Bronchial epithelial cell (primary cell): ENCODE measurements at regions not wholly inside any gene's neighbourhood (a gene's known extent, or its start where the extent isn't known, plus 50 kb on each side); places are given as distances from the start of the nearest gene placed in this dataset.
A peak's percentile ranks its signal among the peaks of the same experiment; 100 is the strongest.

Source experiments
- DNase-seq: peaks from one replicate; pipeline ENCODE4 v3.0.0-alpha.2; 2010; ENCODE audit warnings: low read depth
- FAIRE-seq: peaks from 2 replicates; lab custom pipeline; 2011; peaks lifted over from hg19 to GRCh38; lab: Jason Lieb, UNC
- H3K27me3 ChIP-seq: 2 replicates; pipeline ENCODE4 v1.5.1; 2011; ENCODE audit warnings: low read length; ENCODE audit not compliant: control insufficient read depth, insufficient read depth
- H3K36me3 ChIP-seq: 2 replicates; pipeline ENCODE4 v1.5.1; 2011; ENCODE audit warnings: low read length; ENCODE audit not compliant: control insufficient read depth, insufficient read depth
- H3K4me3 ChIP-seq: 2 replicates; pipeline ENCODE4 v1.5.1; 2011; ENCODE audit warnings: mild to moderate bottlenecking, low read depth, low read length, control low read depth
- TF ChIP-seq, protein P1 (sequence below): IDR thresholded peaks from 2 replicates; pipeline ENCODE4 v1.5.1; 2011; ENCODE audit warnings: mild to moderate bottlenecking, moderate library complexity, low read length, control low read depth, inconsistent platforms; ENCODE audit not compliant: insufficient read depth, severe bottlenecking

DNA sequence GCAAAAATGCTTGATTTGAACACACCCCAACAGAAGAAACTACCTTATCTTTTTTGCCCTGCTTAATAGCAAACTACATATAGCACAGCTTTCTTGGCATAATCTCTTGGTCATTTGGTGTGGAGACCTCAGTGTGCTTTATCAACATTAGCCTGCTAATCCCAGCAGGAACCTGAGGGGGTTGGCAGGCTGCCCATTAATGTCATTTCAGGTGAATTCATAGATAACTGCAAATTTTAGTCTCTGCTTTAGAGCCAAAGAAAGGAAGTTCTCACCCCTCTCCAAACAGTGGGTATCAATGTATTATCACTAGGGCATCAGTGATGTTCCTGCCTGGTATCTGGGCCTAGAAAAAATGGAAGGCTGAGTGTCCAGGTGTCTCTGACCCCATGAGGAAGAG is 489.0 kb downstream of the NTRK2 start:
- FAIRE-seq (no peak), DNase-seq (no peak)
- Histone ChIP-seq H3K4me3 (no peak overlapping the region), H3K27me3 (peaks cover 9% of the 10 kb centered on the region), H3K36me3 (no peaks in the 10 kb centered on the region)
- TF ChIP-seq, protein P1, sequence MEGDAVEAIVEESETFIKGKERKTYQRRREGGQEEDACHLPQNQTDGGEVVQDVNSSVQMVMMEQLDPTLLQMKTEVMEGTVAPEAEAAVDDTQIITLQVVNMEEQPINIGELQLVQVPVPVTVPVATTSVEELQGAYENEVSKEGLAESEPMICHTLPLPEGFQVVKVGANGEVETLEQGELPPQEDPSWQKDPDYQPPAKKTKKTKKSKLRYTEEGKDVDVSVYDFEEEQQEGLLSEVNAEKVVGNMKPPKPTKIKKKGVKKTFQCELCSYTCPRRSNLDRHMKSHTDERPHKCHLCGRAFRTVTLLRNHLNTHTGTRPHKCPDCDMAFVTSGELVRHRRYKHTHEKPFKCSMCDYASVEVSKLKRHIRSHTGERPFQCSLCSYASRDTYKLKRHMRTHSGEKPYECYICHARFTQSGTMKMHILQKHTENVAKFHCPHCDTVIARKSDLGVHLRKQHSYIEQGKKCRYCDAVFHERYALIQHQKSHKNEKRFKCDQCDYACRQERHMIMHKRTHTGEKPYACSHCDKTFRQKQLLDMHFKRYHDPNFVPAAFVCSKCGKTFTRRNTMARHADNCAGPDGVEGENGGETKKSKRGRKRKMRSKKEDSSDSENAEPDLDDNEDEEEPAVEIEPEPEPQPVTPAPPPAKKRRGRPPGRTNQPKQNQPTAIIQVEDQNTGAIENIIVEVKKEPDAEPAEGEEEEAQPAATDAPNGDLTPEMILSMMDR: no peak

DNA sequence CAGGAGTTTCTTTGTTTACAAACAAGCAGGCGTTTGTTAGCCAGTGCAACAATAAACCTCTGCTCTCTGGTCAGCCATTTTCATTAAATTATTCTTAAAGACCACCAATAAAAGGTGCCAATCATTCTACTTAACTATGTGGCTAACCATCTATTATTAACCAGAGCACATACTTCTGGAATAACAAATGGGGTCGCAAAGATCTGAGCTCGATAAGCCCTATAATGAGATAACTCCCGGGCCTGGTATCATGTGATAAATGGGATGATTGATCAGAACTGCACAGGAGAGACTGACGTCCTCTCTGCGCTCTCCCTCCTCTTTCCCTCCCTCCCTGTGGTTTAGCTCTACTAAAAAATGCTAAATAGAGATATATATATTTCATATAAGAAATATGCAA is 488.2 kb downstream of the NTRK2 start:
- FAIRE-seq: no peak
- peaks cover 9% of the 10 kb centered on the region for H3K27me3 ChIP-seq
- H3K4me3 ChIP-seq: no peak overlapping the region
- TF ChIP-seq, protein P1: no peak
- no peak for DNase-seq
- no peaks in the 10 kb centered on the region for H3K36me3 ChIP-seq

DNA sequence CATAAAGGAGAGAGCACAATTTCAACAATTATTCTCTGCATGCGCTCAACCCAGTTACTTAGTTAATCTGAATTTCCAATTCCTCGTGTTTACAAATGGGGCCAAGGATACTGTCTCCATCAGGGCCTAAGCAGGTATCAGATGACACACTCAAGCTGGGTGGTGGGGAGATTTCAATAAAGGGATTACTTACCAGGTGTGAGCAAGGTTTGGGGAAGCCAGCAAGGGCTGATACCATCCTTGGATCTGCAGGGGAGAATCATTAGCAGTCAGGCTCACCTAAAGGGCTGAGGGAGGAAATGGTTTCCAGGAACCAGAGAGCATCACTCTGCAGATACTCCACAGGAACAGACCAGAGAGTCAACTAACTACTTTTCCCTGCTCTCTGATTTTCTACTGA is 487.1 kb downstream of the NTRK2 start:
- FAIRE-seq: peak; percentile 23
- TF ChIP-seq, protein P1: no peak
- H3K4me3 ChIP-seq: no peak overlapping the region
- DNase-seq: no peak
- H3K27me3 ChIP-seq: peaks cover 9% of the 10 kb centered on the region
- H3K36me3 ChIP-seq: no peaks in the 10 kb centered on the region

DNA sequence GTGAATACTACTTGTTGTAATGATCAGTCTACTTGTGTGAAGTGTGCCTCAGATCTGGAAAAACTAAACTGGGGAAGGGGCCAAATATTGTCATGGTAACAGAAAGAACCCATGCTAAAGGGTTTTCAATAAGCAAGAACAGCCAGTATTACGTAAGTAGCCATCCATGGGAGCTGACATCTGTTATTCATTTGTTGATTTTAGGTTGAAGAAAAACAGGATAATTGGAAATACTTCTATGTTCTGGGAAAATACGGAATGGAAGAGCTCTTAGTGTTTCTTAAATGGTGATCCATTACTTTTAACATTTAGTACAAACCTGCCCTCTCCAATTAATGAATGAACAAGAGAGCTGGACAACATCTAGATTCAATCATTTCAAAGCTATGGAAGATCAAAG is 485.8 kb downstream of the NTRK2 start:
- no peak for FAIRE-seq
- no peak for DNase-seq
- TF ChIP-seq, protein P1: no peak

DNA sequence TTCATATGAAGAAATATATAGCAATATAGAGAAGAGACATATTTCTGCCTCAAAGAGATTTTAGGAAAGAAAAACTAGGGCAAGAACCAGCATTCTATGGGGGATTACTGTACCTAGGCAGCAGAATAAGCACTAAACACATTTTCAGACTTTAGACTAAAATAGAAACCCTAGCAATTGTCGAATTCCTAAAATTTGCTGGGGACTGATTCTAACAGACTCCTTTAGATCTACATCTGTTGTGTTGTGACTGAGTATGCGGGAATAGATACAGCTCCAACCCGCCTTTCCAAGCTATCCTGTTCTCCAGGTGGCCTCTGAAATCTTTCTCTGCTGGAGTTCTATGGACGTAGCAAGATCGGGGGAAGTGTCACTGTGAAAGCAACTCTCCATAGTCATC is 482.2 kb downstream of the NTRK2 start:
- DNase-seq (no peak), FAIRE-seq (no peak)
- Histone ChIP-seq H3K36me3 (no peaks in the 10 kb centered on the region), H3K4me3 (no peak overlapping the region), H3K27me3 (peaks cover 4% of the 10 kb centered on the region)
- TF ChIP-seq, protein P1: no peak

More for the DNA sequence above, 485.8 kb downstream of the NTRK2 start:
- no peaks in the 10 kb centered on the region for H3K36me3 ChIP-seq
- no peak overlapping the region for H3K4me3 ChIP-seq
- H3K27me3 ChIP-seq: peaks cover 8% of the 10 kb centered on the region

DNA sequence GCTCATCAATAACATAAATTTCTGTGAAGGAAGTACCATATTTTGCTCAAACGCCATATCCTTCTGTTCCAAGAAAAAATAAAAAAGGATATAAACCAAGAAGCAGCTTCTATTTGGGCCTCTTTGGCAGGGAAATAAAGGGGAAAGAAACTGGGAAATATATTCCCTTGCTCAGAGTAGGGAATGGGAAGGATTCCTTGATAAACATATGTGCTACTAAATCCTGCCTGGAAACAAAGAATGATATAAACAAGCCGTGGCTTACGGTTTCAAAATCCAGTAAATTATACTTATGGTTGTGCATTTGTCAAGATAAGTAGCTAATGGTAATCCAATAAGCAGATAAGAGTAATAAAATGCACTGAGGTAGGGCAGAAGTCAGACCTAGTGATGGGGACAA is 481.6 kb downstream of the NTRK2 start:
- Histone ChIP-seq H3K4me3 (no peak overlapping the region), H3K27me3 (peaks cover 3% of the 10 kb centered on the region), H3K36me3 (no peaks in the 10 kb centered on the region)
- DNase-seq (no peak), FAIRE-seq (no peak)
- TF ChIP-seq, protein P1: no peak
